BLaER1 (cell line): ENCODE measurements at regions not wholly inside any gene's neighbourhood (a gene's known extent, or its start where the extent isn't known, plus 50 kb on each side); places are given as distances from the start of the nearest gene placed in this dataset.

Experiments used
- H3K27ac ChIP-seq: shearing (Covaris generic); formaldehyde crosslinking; 2 replicates; pipeline ENCODE4 v1.8.1; 2022
- H3K27me3 ChIP-seq: shearing (Covaris generic); formaldehyde crosslinking; 2 replicates; pipeline ENCODE4 v1.8.1; 2022
- H3K36me3 ChIP-seq: shearing (Covaris generic); formaldehyde crosslinking; 2 replicates; pipeline ENCODE4 v1.8.1; 2022
- H3K4me1 ChIP-seq: shearing (Covaris generic); formaldehyde crosslinking; 2 replicates; pipeline ENCODE4 v1.8.1; 2022
- H3K4me2 ChIP-seq: shearing (Covaris generic); formaldehyde crosslinking; 2 replicates; pipeline ENCODE4 v1.8.1; 2022
- H3K4me3 ChIP-seq: shearing (Covaris generic); formaldehyde crosslinking; 2 replicates; pipeline ENCODE4 v1.8.1; 2022
- H3K9ac ChIP-seq: shearing (Covaris generic); formaldehyde crosslinking; 2 replicates; pipeline ENCODE4 v1.8.1; 2022
- H3K9me3 ChIP-seq: shearing (Covaris generic); formaldehyde crosslinking; 2 replicates; pipeline ENCODE4 v1.8.1; 2022
- H4K20me1 ChIP-seq: shearing (Covaris generic); formaldehyde crosslinking; 2 replicates; pipeline ENCODE4 v1.8.1; 2022
- Cebpa-rat ChIP-seq: shearing (Covaris generic); IDR thresholded peaks from 2 replicates; pipeline ENCODE4 v1.8.1; 2022

GRCh38 chr17:22505660-22506059 lies 813.3 kb downstream of the KCNJ18 start:
- no peak overlapping the region for H3K4me2 ChIP-seq
- H3K4me1 ChIP-seq: peaks cover 9% of the 10 kb centered on the region; the same call in 1 of the 2 replicates
- H3K9ac ChIP-seq: no peak overlapping the region
- H4K20me1 ChIP-seq: no peaks in the 10 kb centered on the region
- H3K36me3 ChIP-seq: no peaks in the 10 kb centered on the region
- no peak overlapping the region for H3K4me3 ChIP-seq
- H3K27ac ChIP-seq: no peak overlapping the region
- H3K9me3 ChIP-seq: peaks cover 12% of the 10 kb centered on the region
- no peaks in the 10 kb centered on the region for H3K27me3 ChIP-seq
- no peak for TF ChIP-seq Cebpa-rat

- peaks cover 12% of the 10 kb centered on the region for H3K9me3 ChIP-seq
- H3K36me3 ChIP-seq: no peaks in the 10 kb centered on the region
- no peak overlapping the region for H3K4me2 ChIP-seq
- no peak overlapping the region for H3K4me3 ChIP-seq
- peaks cover 9% of the 10 kb centered on the region; the same call in 1 of the 2 replicates for H3K4me1 ChIP-seq
- H3K9ac ChIP-seq: no peak overlapping the region
- no peaks in the 10 kb centered on the region for H4K20me1 ChIP-seq
- no peak overlapping the region for H3K27ac ChIP-seq
- no peaks in the 10 kb centered on the region for H3K27me3 ChIP-seq
- TF ChIP-seq Cebpa-rat: no peak
Measured at GRCh38 chr17:22506231-22506630, 813.9 kb downstream of the KCNJ18 start.

GRCh38 chr17:22506861-22507260 lies 814.5 kb downstream of the KCNJ18 start:
- Histone ChIP-seq H4K20me1 (no peaks in the 10 kb centered on the region), H3K36me3 (no peaks in the 10 kb centered on the region), H3K4me2 (no peak overlapping the region), H3K27ac (no peak overlapping the region), H3K4me1 (peaks cover 9% of the 10 kb centered on the region; the same call in 1 of the 2 replicates), H3K4me3 (no peak overlapping the region), H3K9ac (no peak overlapping the region), H3K9me3 (peaks cover 12% of the 10 kb centered on the region), H3K27me3 (no peaks in the 10 kb centered on the region)
- TF ChIP-seq Cebpa-rat: no peak

- H4K20me1 ChIP-seq: no peaks in the 10 kb centered on the region
- H3K4me2 ChIP-seq: no peak overlapping the region
- no peak overlapping the region for H3K4me3 ChIP-seq
- H3K4me1 ChIP-seq: peaks cover 9% of the 10 kb centered on the region; the same call in 1 of the 2 replicates
- H3K27me3 ChIP-seq: no peaks in the 10 kb centered on the region
- peaks cover 4% of the 10 kb centered on the region for H3K9me3 ChIP-seq
- no peak overlapping the region for H3K9ac ChIP-seq
- no peak overlapping the region for H3K27ac ChIP-seq
- H3K36me3 ChIP-seq: no peaks in the 10 kb centered on the region
- TF ChIP-seq Cebpa-rat: no peak
Measured at GRCh38 chr17:22507823-22508222, 815.5 kb downstream of the KCNJ18 start.

- Histone ChIP-seq H3K9me3 (no peaks in the 10 kb centered on the region; the same call in 1 of the 2 replicates), H4K20me1 (no peaks in the 10 kb centered on the region), H3K9ac (no peak overlapping the region), H3K4me1 (peaks cover 9% of the 10 kb centered on the region; the same call in 1 of the 2 replicates), H3K4me2 (no peak overlapping the region), H3K27me3 (no peaks in the 10 kb centered on the region), H3K27ac (no peak overlapping the region), H3K4me3 (no peak overlapping the region), H3K36me3 (no peaks in the 10 kb centered on the region)
- TF ChIP-seq Cebpa-rat: no peak
Measured at GRCh38 chr17:22510504-22510903, 818.2 kb downstream of the KCNJ18 start.

- no peaks in the 10 kb centered on the region; the same call in 1 of the 2 replicates for H3K9me3 ChIP-seq
- no peak for TF ChIP-seq Cebpa-rat
Measured at GRCh38 chr17:22511431-22511830, 819.1 kb downstream of the KCNJ18 start.

GRCh38 chr17:22512057-22512456 lies 819.7 kb downstream of the KCNJ18 start:
- Histone ChIP-seq H3K27ac (no peak overlapping the region), H3K9ac (no peak overlapping the region), H4K20me1 (no peaks in the 10 kb centered on the region), H3K4me2 (no peak overlapping the region), H3K36me3 (no peaks in the 10 kb centered on the region), H3K4me1 (peaks cover 7% of the 10 kb centered on the region; the same call in 1 of the 2 replicates), H3K27me3 (no peaks in the 10 kb centered on the region), H3K4me3 (no peak overlapping the region), H3K9me3 (no peaks in the 10 kb centered on the region; the same call in 1 of the 2 replicates)
- no peak for TF ChIP-seq Cebpa-rat

More at GRCh38 chr17:22511431-22511830, 819.1 kb downstream of the KCNJ18 start:
- H3K4me2 ChIP-seq: no peak overlapping the region
- peaks cover 9% of the 10 kb centered on the region; the same call in 1 of the 2 replicates for H3K4me1 ChIP-seq
- H3K36me3 ChIP-seq: no peaks in the 10 kb centered on the region
- H3K27me3 ChIP-seq: no peaks in the 10 kb centered on the region
- no peak overlapping the region for H3K27ac ChIP-seq
- H4K20me1 ChIP-seq: no peaks in the 10 kb centered on the region
- no peak overlapping the region for H3K4me3 ChIP-seq
- H3K9ac ChIP-seq: no peak overlapping the region

GRCh38 chr17:22512506-22512905 lies 820.2 kb downstream of the KCNJ18 start:
- H3K9ac ChIP-seq: no peak overlapping the region
- peaks cover 2% of the 10 kb centered on the region; the same call in 1 of the 2 replicates for H3K4me1 ChIP-seq
- no peak overlapping the region for H3K4me2 ChIP-seq
- H3K27me3 ChIP-seq: no peaks in the 10 kb centered on the region
- TF ChIP-seq Cebpa-rat: no peak
- H3K9me3 ChIP-seq: no peaks in the 10 kb centered on the region; the same call in 1 of the 2 replicates
- no peaks in the 10 kb centered on the region for H3K36me3 ChIP-seq
- H4K20me1 ChIP-seq: no peaks in the 10 kb centered on the region
- no peak overlapping the region for H3K27ac ChIP-seq
- no peak overlapping the region for H3K4me3 ChIP-seq

- H3K4me1 ChIP-seq: no peaks in the 10 kb centered on the region
- H3K4me2 ChIP-seq: no peak overlapping the region
- no peak for TF ChIP-seq Cebpa-rat
- no peak overlapping the region for H3K27ac ChIP-seq
- H3K36me3 ChIP-seq: no peaks in the 10 kb centered on the region
- H3K9me3 ChIP-seq: no peaks in the 10 kb centered on the region; the same call in 1 of the 2 replicates
- H3K9ac ChIP-seq: no peak overlapping the region
- H3K27me3 ChIP-seq: no peaks in the 10 kb centered on the region
- no peaks in the 10 kb centered on the region for H4K20me1 ChIP-seq
- H3K4me3 ChIP-seq: no peak overlapping the region
Measured at GRCh38 chr17:22512997-22513538, 820.7 kb downstream of the KCNJ18 start.

- Histone ChIP-seq H3K4me2 (no peak overlapping the region), H3K4me3 (no peak overlapping the region), H3K9ac (no peak overlapping the region), H3K27ac (no peak overlapping the region), H3K4me1 (no peaks in the 10 kb centered on the region), H3K9me3 (no peaks in the 10 kb centered on the region; the same call in 1 of the 2 replicates), H3K27me3 (no peaks in the 10 kb centered on the region), H4K20me1 (no peaks in the 10 kb centered on the region), H3K36me3 (no peaks in the 10 kb centered on the region)
- TF ChIP-seq Cebpa-rat: no peak
Measured at GRCh38 chr17:22514315-22514714, 822.0 kb downstream of the KCNJ18 start.
